HEK293T (cell line): ENCODE measurements at regions not wholly inside any gene's neighbourhood (a gene's known extent, or its start where the extent isn't known, plus 50 kb on each side); places are given as distances from the start of the nearest gene placed in this dataset.
"Not testable (repeated sequence)": the region's sequence is repeated elsewhere in the genome, so short reads cannot be mapped to it uniquely, and the experiment has no call there.

ENCODE experiments used
- CTCF ChIA-PET: fragments of 350-600 bp; formaldehyde crosslinking; extraction: SDS; loops from one replicate; lab custom pipeline; 2021; ENCODE audit warnings: antibody characterized with exemption, inconsistent platforms; lab: Yijun Ruan, JAX
- POLR2A ChIA-PET: fragments of 350-600 bp; formaldehyde crosslinking; extraction: SDS; loops from one replicate; lab custom pipeline; 2020; ENCODE audit warnings: antibody characterized with exemption, inconsistent platforms; lab: Yijun Ruan, JAX
- DNase-seq: peaks from one replicate; pipeline ENCODE4 v3.0.0; 2012; ENCODE audit warnings: mixed read lengths; ENCODE audit errors: extremely low spot score
- ARNT ChIP-seq: fragments of 450-650 bp; IDR thresholded peaks from 2 replicates; pipeline ENCODE4 v1.6.1; 2017; ENCODE audit warnings: mild to moderate bottlenecking
- BHLHE40 ChIP-seq: fragments of 450-650 bp; IDR thresholded peaks from 2 replicates; pipeline ENCODE4 v1.6.1; 2016; ENCODE audit warnings: mild to moderate bottlenecking, moderate library complexity, borderline replicate concordance
- CTBP1 ChIP-seq: fragments of 450-650 bp; IDR thresholded peaks from 2 replicates; pipeline ENCODE4 v1.6.1; 2016; ENCODE audit warnings: borderline replicate concordance
- ELF4 ChIP-seq: fragments of 450-650 bp; IDR thresholded peaks from 2 replicates; pipeline ENCODE4 v1.6.1; 2017; ENCODE audit warnings: antibody characterized with exemption
- FOXA1 ChIP-seq: fragments of 450-650 bp; IDR thresholded peaks from 2 replicates; pipeline ENCODE4 v1.6.1; 2016; ENCODE audit warnings: mild to moderate bottlenecking
- FOXK2 ChIP-seq: fragments of 450-650 bp; IDR thresholded peaks from 2 replicates; pipeline ENCODE4 v1.6.1; 2016; ENCODE audit warnings: mild to moderate bottlenecking
- FOXM1 ChIP-seq: fragments of 450-650 bp; IDR thresholded peaks from 2 replicates; pipeline ENCODE4 v1.6.1; 2017; ENCODE audit warnings: mild to moderate bottlenecking, borderline replicate concordance
- HDGF ChIP-seq: fragments of 450-650 bp; IDR thresholded peaks from 2 replicates; pipeline ENCODE4 v1.6.1; 2017; ENCODE audit warnings: antibody characterized with exemption, borderline replicate concordance
- L3MBTL2 ChIP-seq: fragments of 450-650 bp; conservative IDR thresholded peaks from 2 replicates; pipeline ENCODE4 v1.6.1; 2016; ENCODE audit warnings: mild to moderate bottlenecking
- LEF1 ChIP-seq: fragments of 450-650 bp; IDR thresholded peaks from 2 replicates; pipeline ENCODE4 v1.6.1; 2017; ENCODE audit warnings: mild to moderate bottlenecking, borderline replicate concordance
- NFRKB ChIP-seq: fragments of 450-650 bp; IDR thresholded peaks from 2 replicates; pipeline ENCODE4 v1.6.1; 2016; ENCODE audit warnings: mild to moderate bottlenecking, moderate library complexity
- SP1 ChIP-seq: fragments of 450-650 bp; IDR thresholded peaks from 2 replicates; pipeline ENCODE4 v1.6.1; 2017
- SUZ12 ChIP-seq: fragments of 450-650 bp; IDR thresholded peaks from 2 replicates; pipeline ENCODE4 v1.6.1; 2016; ENCODE audit warnings: mild to moderate bottlenecking
- TARDBP ChIP-seq: fragments of 450-650 bp; IDR thresholded peaks from 2 replicates; pipeline ENCODE4 v1.6.1; 2016
- ZNF384 ChIP-seq: fragments of 450-650 bp; IDR thresholded peaks from 2 replicates; pipeline ENCODE4 v1.6.1; 2016
- TF ChIP-seq, protein P1 (sequence below): fragments of 450-650 bp; IDR thresholded peaks from 2 replicates; pipeline ENCODE4 v1.6.1; 2016

DNA sequence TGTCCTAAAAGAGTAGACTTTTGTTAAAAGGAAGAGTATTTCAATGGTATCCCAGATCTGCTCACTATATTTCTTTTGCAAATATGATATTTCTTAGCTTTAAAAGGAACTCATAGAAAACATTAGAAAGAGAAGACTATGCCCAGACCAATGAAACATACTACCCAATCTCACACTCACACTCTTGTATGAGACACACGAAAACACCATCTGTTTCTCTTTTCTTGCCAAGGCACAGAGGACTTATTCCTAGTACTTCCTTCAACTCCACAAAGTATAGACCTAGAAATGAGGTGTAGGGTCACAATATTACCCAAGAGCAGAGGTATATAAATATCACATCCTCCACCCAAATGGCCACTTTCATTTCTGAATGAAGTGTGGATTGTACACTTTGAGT is 292.4 kb upstream of the ACO1 start:
- CTCF ChIA-PET = no interaction called here
- no peak for DNase-seq
- POLR2A ChIA-PET = no interaction called here
- TF ChIP-seq, protein P1, sequence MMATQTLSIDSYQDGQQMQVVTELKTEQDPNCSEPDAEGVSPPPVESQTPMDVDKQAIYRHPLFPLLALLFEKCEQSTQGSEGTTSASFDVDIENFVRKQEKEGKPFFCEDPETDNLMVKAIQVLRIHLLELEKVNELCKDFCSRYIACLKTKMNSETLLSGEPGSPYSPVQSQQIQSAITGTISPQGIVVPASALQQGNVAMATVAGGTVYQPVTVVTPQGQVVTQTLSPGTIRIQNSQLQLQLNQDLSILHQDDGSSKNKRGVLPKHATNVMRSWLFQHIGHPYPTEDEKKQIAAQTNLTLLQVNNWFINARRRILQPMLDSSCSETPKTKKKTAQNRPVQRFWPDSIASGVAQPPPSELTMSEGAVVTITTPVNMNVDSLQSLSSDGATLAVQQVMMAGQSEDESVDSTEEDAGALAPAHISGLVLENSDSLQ = no peak
- TF ChIP-seq ARNT = no peak
- no peak for TF ChIP-seq LEF1
- no peak for TF ChIP-seq L3MBTL2
- TF ChIP-seq NFRKB = no peak
- no peak for TF ChIP-seq BHLHE40
- no peak for TF ChIP-seq HDGF
- TF ChIP-seq FOXK2 = no peak

DNA sequence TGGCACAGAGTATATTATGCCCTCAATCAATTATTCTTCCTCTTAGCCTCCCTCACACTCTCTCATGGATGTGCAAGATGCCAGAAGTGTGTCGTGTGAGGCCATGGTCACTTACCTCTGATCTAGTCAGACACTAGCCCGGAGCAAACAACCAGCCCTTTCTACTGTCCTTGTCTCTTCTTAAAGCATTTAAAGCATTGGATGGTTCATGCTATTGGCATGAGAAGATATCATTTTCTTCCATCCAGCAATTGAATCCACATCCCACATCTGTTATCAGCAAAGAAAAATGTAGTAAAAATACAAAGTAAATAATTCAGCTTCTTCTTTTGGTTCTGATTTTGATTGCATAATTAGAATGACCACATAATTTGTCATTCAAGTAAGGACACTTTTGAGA is 267.2 kb upstream of the ACO1 start:
- ChIA-PET POLR2A (no interaction called here), CTCF (no interaction called here)
- TF ChIP-seq FOXA1 = no peak
- TF ChIP-seq ZNF384 = no peak
- TF ChIP-seq CTBP1 = no peak
- no peak for TF ChIP-seq FOXK2
- no peak for TF ChIP-seq FOXM1
- no peak for TF ChIP-seq SUZ12
- no peak for TF ChIP-seq ELF4
- TF ChIP-seq L3MBTL2 = no peak
- TF ChIP-seq HDGF = no peak
- TF ChIP-seq TARDBP = no peak
- TF ChIP-seq, protein P1 = no peak
- TF ChIP-seq ARNT = no peak
- no peak for TF ChIP-seq BHLHE40
- no peak for TF ChIP-seq SP1
- no peak for TF ChIP-seq LEF1

DNA sequence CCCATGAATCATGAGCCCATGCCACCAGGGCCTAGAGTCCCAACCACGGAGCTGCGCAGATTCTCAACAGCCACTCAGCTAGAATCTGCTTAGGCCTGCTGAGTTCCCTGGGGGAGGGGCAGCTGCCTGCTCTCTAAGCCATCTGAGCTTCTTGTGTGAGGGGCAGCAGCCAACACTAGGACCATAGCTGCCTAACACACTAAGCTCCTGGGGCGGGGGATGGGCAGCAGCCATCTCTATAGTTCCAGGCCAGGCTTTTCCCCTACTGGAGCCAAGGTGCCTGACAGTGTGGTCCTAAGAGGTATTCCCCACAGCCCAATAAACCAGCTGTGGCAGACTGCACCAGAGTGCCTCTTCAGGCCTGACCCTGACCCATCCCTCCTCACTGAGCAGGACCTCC is 255.9 kb upstream of the ACO1 start:
- CTCF ChIA-PET = no interaction called here

More for the DNA sequence above, 267.2 kb upstream of the ACO1 start:
- no peak for DNase-seq

DNA sequence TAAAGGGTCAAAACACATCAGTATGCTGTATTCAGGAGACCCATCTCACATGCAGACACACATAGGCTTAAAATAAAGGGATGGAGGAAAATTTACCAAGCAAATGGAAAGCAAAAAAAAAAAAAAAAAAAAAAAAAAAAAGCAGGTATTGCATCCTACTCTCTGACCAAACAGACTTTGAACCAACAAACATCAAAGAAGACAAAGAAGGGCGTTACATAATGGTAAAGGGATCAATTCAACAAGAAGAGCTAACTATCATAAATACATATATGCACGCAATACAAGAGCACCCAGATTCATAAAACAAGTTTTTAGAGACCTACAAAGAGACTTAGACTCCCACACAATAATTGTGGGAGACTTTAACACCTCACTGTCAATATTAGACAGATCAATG is 253.7 kb upstream of the ACO1 start:
- POLR2A ChIA-PET, CTCF ChIA-PET, DNase-seq: not testable (repeated sequence)

More for the DNA sequence above, 255.9 kb upstream of the ACO1 start:
- POLR2A ChIA-PET = no interaction called here
- no peak for DNase-seq
- TF ChIP-seq SUZ12 = no peak

DNA sequence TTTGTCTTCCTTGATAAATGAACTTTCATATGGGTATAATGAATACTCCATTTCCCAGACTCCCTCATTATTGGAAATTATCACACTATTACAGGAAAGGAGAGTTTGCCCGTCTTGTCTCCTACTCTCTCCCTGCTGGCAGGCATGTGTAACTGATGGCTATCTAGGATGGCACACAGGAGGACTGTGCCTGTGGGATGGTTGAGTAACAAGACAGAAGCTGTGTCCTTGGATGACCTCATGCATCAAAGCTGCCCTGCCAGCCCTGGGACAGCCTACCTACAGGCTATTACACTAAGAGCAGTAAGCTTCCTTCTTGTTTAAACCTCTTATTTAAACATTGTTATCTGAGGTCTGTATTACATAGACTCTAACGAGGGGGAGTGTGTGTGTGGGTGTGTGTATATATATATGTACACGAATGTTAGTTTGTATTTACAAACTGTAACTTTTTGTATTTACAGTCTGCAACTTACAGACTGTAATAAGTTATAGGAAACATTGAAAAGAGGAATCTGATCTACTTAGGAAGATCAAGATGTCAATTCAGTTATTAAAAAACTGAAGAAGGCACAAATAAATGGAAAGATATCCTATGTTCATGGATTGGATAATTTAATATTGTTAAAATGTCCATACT is 247.6 kb upstream of the ACO1 start:
- CTCF ChIA-PET = no interaction called here

DNA sequence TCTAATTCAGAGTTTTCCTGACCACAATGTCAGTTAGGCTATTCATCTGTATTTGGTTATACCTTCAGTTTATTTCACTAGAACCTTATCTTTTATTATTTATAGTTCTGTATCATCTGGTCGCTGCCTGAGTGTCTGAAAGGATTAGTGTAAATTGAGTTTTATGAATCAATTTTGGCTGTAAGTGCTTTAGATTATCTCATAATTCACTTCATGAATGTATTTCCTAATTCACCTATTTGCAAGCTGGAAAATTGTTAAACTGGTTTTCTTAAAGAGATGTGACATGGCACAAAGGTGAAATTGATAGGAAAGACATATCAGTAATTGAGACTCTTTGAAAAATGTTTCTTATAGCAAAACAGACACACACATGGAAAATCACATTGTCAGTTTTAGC is 242.4 kb upstream of the ACO1 start:
- ChIA-PET CTCF (no interaction called here), POLR2A (no interaction called here)
- TF ChIP-seq ELF4 = no peak
- TF ChIP-seq TARDBP = no peak
- TF ChIP-seq NFRKB = no peak
- no peak for TF ChIP-seq ARNT
- no peak for TF ChIP-seq SUZ12
- no peak for TF ChIP-seq FOXK2
- TF ChIP-seq LEF1 = no peak
- TF ChIP-seq, protein P1 = no peak
- no peak for TF ChIP-seq FOXA1
- no peak for TF ChIP-seq L3MBTL2
- TF ChIP-seq FOXM1 = no peak
- TF ChIP-seq CTBP1 = no peak
- no peak for TF ChIP-seq SP1
- TF ChIP-seq ZNF384 = no peak
- no peak for TF ChIP-seq HDGF
- no peak for TF ChIP-seq BHLHE40
- no peak for DNase-seq

More for the DNA sequence above, 247.6 kb upstream of the ACO1 start:
- DNase-seq = no peak
- POLR2A ChIA-PET = no interaction called here
- TF ChIP-seq CTBP1 (no peak), NFRKB (no peak), FOXA1 (no peak), BHLHE40 (no peak), FOXM1 (no peak), SUZ12 (no peak)

DNA sequence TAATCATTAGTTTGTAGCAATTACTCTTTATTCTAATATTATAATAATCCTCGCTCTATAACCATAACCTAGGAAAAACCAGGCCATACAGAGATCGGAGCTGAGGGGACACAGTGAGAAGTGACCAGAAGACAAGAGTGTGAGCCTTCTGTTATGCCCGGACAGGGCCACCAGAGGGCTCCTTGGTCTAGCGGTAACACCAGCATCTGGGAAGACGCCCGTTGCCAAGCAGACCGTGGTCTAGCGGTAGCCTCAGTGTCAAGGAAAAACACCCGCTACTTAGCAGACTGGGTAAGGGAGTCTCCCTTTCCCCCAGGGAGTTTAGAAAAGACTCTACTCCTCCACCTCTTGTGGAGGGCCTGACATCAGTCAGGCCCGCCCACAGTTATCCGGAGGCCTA is 235.9 kb upstream of the ACO1 start:
- POLR2A ChIA-PET, DNase-seq: not testable (repeated sequence)
- CTCF ChIA-PET = interaction anchor here (1.0 kb wide), 1 partner anchor 103 kb away, joined by 3 read pairs; no protein-coding TSS in a partner anchor
